ENCODE measurements at regions not wholly inside any gene's neighbourhood (a gene's known extent, or its start where the extent isn't known, plus 50 kb on each side); places are given as distances from the start of the nearest gene placed in this dataset.

GRCh38 chr4:123555807-123556273 lies 159.2 kb downstream of the SPRY1 start:
- H3K36me3 Mint-ChIP-seq (ENCODE audit: low read depth): no peaks in the 10 kb centered on the region
- no peak overlapping the region for H3K4me3 Mint-ChIP-seq
- no peak for TF ChIP-seq CTCF (IDR thresholded peaks at IDR 0.05)
- peaks cover 41% of the 10 kb centered on the region for H3K4me1 Mint-ChIP-seq (ENCODE audit: low read depth)
- H3K27me3 Mint-ChIP-seq (ENCODE audit: insufficient read depth): peaks cover 1% of the 10 kb centered on the region; the same call in 1 of the 2 replicates
- H3K9me3 Mint-ChIP-seq: no peaks in the 10 kb centered on the region
- no peak overlapping the region for H3K27ac Mint-ChIP-seq
- no peak for DNase-seq

- peaks cover 1% of the 10 kb centered on the region; the same call in 1 of the 2 replicates for H3K27me3 Mint-ChIP-seq (ENCODE audit: insufficient read depth)
- TF ChIP-seq CTCF (IDR thresholded peaks at IDR 0.05): no peak
- no peak overlapping the region for H3K4me3 Mint-ChIP-seq
- H3K36me3 Mint-ChIP-seq (ENCODE audit: low read depth): no peaks in the 10 kb centered on the region
- no peak for DNase-seq
- peaks cover 46% of the 10 kb centered on the region for H3K4me1 Mint-ChIP-seq (ENCODE audit: low read depth)
- no peak overlapping the region for H3K27ac Mint-ChIP-seq
- no peaks in the 10 kb centered on the region for H3K9me3 Mint-ChIP-seq
These were observed 159.9 kb downstream of the SPRY1 start for GRCh38 chr4:123556526-123556925.

- Mint-ChIP-seq H3K36me3 (ENCODE audit: low read depth) (no peaks in the 10 kb centered on the region), H3K9me3 (no peaks in the 10 kb centered on the region), H3K4me1 (ENCODE audit: low read depth) (peaks cover 55% of the 10 kb centered on the region), H3K27ac (no peak overlapping the region), H3K4me3 (no peak overlapping the region), H3K27me3 (ENCODE audit: insufficient read depth) (peaks cover 1% of the 10 kb centered on the region; the same call in 1 of the 2 replicates)
- DNase-seq: no peak
- TF ChIP-seq CTCF (IDR thresholded peaks at IDR 0.05): no peak
These were observed 161.4 kb downstream of the SPRY1 start for GRCh38 chr4:123557857-123558536.

GRCh38 chr4:123558865-123559264 lies 162.3 kb downstream of the SPRY1 start:
- Mint-ChIP-seq H3K27ac (no peak overlapping the region), H3K9me3 (no peaks in the 10 kb centered on the region), H3K27me3 (ENCODE audit: insufficient read depth) (peaks cover 1% of the 10 kb centered on the region; the same call in 1 of the 2 replicates), H3K36me3 (ENCODE audit: low read depth) (no peaks in the 10 kb centered on the region), H3K4me3 (no peak overlapping the region), H3K4me1 (ENCODE audit: low read depth) (peaks cover 59% of the 10 kb centered on the region)
- no peak for DNase-seq
- TF ChIP-seq CTCF (IDR thresholded peaks at IDR 0.05): no peak

GRCh38 chr4:123559955-123560871 lies 163.6 kb downstream of the SPRY1 start:
- H3K36me3 Mint-ChIP-seq (ENCODE audit: low read depth): no peaks in the 10 kb centered on the region
- peak; percentile 16 for DNase-seq
- peaks cover 1% of the 10 kb centered on the region; the same call in 1 of the 2 replicates for H3K27me3 Mint-ChIP-seq (ENCODE audit: insufficient read depth)
- no peak for TF ChIP-seq CTCF (IDR thresholded peaks at IDR 0.05)
- H3K4me3 Mint-ChIP-seq: no peak overlapping the region; the same call in 1 of the 2 replicates
- H3K27ac Mint-ChIP-seq: no peak overlapping the region
- H3K4me1 Mint-ChIP-seq (ENCODE audit: low read depth): peaks cover 52% of the 10 kb centered on the region
- no peaks in the 10 kb centered on the region for H3K9me3 Mint-ChIP-seq
